Immature natural killer cell (primary cell): ENCODE measurements at regions not wholly inside any gene's neighbourhood (a gene's known extent, or its start where the extent isn't known, plus 50 kb on each side); places are given as distances from the start of the nearest gene placed in this dataset.
"Not testable (repeated sequence)": the region's sequence is repeated elsewhere in the genome, so short reads cannot be mapped to it uniquely, and the experiment has no call there.

Experiments
- DNase-seq, 3 donors: peaks; one replicate each; pipeline ENCODE4 v3.0.0; 2022; ENCODE audit warnings: mixed read lengths in 1 of 3
- H3K27ac Mint-ChIP-seq, 6 donors: one replicate each; pipeline ENCODE4 v1.8.0; 2020; ENCODE audit warnings: mixed read lengths in 6 of 6, mild to moderate bottlenecking in 5 of 6, inconsistent platforms in 4 of 6, moderate library complexity in 3 of 6
- H3K27me3 Mint-ChIP-seq, 3 donors: one replicate each; pipeline ENCODE4 v1.8.0; 2020 to 2021; ENCODE audit warnings: low read depth in 3 of 3, mild to moderate bottlenecking in 3 of 3, mixed read lengths in 3 of 3, moderate library complexity in 3 of 3, inconsistent platforms in 1 of 3
- H3K36me3 Mint-ChIP-seq, 3 donors: one replicate each; pipeline ENCODE4 v1.8.0; 2020; ENCODE audit warnings: mixed read lengths in 3 of 3, inconsistent platforms in 2 of 3, mild to moderate bottlenecking in 2 of 3
- H3K4me1 Mint-ChIP-seq, 2 donors: one replicate each; pipeline ENCODE4 v1.8.0; 2020; ENCODE audit warnings: inconsistent platforms in 2 of 2, mild to moderate bottlenecking in 2 of 2, mixed read lengths in 2 of 2, moderate library complexity in 1 of 2
- H3K4me3 Mint-ChIP-seq, 5 donors: one replicate each; pipeline ENCODE4 v1.8.0; 2020; ENCODE audit warnings: mild to moderate bottlenecking in 5 of 5, mixed read lengths in 5 of 5, inconsistent platforms in 3 of 5, moderate library complexity in 3 of 5
- H3K9me3 Mint-ChIP-seq, 6 donors: one replicate each; pipeline ENCODE4 v1.8.0; 2020; ENCODE audit warnings: mild to moderate bottlenecking in 6 of 6, mixed read lengths in 6 of 6, inconsistent platforms in 4 of 6, moderate library complexity in 3 of 6

GRCh38 chr5:98541641-98542040 is 231.8 kb upstream of the RGMB start:
- H3K9me3 Mint-ChIP-seq = peaks cover 13 to 45% (median 15%) of the 10 kb centered on the region in 6 donors
- DNase-seq = no peak
- no peaks in the 10 kb centered on the region for H3K36me3 Mint-ChIP-seq
- no peaks in the 10 kb centered on the region for H3K4me1 Mint-ChIP-seq
- no peak overlapping the region for H3K4me3 Mint-ChIP-seq
- H3K27ac Mint-ChIP-seq = no peak overlapping the region
- no peaks in the 10 kb centered on the region for H3K27me3 Mint-ChIP-seq

DNA sequence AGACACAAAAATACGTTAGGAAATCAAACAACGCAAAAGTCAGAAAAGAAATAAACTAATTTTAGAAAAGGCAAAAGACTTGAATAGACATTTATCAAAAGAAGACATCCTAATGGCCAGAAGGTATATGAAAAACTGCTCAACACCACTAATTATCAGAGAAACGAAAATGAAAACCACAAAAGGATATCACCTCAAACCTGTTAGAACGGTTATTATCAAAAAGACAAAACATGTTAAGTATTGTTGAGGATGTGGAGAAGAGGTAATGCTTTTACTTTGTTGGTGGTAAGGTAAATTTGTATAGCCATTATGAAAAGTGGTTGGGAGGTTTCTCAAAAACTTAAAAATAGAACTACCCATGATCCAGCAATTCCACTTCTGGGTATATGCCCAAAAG is 230.0 kb upstream of the RGMB start:
- H3K9me3 Mint-ChIP-seq = peaks cover 11 to 36% (median 15%) of the 10 kb centered on the region in 6 donors
- H3K27ac Mint-ChIP-seq = no peak overlapping the region
- H3K27me3 Mint-ChIP-seq = no peaks in the 10 kb centered on the region
- no peaks in the 10 kb centered on the region for H3K36me3 Mint-ChIP-seq
- H3K4me3 Mint-ChIP-seq = no peak overlapping the region
- no peaks in the 10 kb centered on the region for H3K4me1 Mint-ChIP-seq
- DNase-seq = no peak

DNA sequence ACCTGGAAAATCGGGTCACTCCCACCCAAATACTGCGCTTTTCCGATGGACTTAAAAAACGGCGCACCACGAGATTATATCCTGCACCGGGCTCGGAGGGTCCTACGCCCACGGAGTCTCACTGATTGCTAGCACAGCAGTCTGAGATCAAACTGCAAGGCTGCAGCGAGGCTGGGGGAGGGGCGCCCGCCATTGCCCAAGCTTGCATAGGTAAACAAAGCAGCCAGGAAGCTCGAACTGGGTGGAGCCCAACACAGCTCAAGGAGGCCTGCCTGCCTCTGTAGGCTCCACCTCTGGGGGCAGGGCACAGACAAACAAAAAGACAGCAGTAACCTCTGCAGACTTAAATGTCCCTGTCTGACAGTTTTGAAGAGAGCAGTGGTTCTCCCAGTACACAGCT is 226.5 kb upstream of the RGMB start:
- not testable (repeated sequence) for H3K4me3 Mint-ChIP-seq, H3K27me3 Mint-ChIP-seq, DNase-seq, H3K36me3 Mint-ChIP-seq, H3K27ac Mint-ChIP-seq, H3K4me1 Mint-ChIP-seq
- peaks cover 0 to 11% (median 7%) of the 10 kb centered on the region in 6 donors for H3K9me3 Mint-ChIP-seq

GRCh38 chr5:98556712-98557111 is 216.8 kb upstream of the RGMB start:
- Mint-ChIP-seq H3K36me3 (no peaks in the 10 kb centered on the region), H3K27me3 (no peaks in the 10 kb centered on the region), H3K27ac (no peak overlapping the region), H3K9me3 (peaks cover 0 to 8% (median 4%) of the 10 kb centered on the region in 6 donors), H3K4me1 (no peaks in the 10 kb centered on the region), H3K4me3 (no peak overlapping the region)
- no peak for DNase-seq

- H3K27me3 Mint-ChIP-seq = no peaks in the 10 kb centered on the region
- H3K9me3 Mint-ChIP-seq = peaks cover 0 to 8% (median 7%) of the 10 kb centered on the region in 6 donors
- DNase-seq = no peak
- no peaks in the 10 kb centered on the region for H3K4me1 Mint-ChIP-seq
- H3K36me3 Mint-ChIP-seq = no peaks in the 10 kb centered on the region
- no peak overlapping the region for H3K4me3 Mint-ChIP-seq
- H3K27ac Mint-ChIP-seq = no peak overlapping the region
Measured at GRCh38 chr5:98557916-98558315, 215.5 kb upstream of the RGMB start.

GRCh38 chr5:98563885-98564653 is 209.4 kb upstream of the RGMB start:
- Mint-ChIP-seq H3K4me3 (no peak overlapping the region), H3K27me3 (peaks cover 0 to 4% (median 0%) of the 10 kb centered on the region in 3 donors), H3K27ac (no peak overlapping the region), H3K4me1 (no peaks in the 10 kb centered on the region), H3K9me3 (peaks cover 0 to 18% (median 5%) of the 10 kb centered on the region in 6 donors), H3K36me3 (no peaks in the 10 kb centered on the region)
- no peak for DNase-seq

DNA sequence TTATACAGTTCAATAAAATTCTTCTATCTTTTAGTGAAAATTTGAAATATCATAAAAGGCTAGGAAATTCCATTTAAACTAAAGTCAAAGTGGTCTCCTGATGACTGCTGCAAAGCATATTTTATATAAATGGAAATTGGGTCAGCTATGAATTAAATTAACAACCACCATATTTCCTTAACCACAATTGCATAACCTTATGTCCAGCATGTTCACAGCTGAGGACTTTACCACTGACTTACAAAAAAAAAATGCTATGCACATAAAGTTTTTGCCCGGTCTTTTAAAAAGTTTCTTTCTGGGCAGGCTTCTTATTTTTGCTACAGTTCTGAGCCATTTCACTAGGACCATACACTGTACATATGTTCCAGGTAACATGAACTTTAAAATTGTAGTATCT is 208.6 kb upstream of the RGMB start:
- Mint-ChIP-seq H3K4me1 (no peaks in the 10 kb centered on the region), H3K27me3 (peaks cover 0 to 4% (median 0%) of the 10 kb centered on the region in 3 donors), H3K36me3 (no peaks in the 10 kb centered on the region), H3K27ac (no peak overlapping the region), H3K9me3 (peaks cover 0 to 18% (median 5%) of the 10 kb centered on the region in 6 donors), H3K4me3 (no peak overlapping the region)
- DNase-seq = no peak

DNA sequence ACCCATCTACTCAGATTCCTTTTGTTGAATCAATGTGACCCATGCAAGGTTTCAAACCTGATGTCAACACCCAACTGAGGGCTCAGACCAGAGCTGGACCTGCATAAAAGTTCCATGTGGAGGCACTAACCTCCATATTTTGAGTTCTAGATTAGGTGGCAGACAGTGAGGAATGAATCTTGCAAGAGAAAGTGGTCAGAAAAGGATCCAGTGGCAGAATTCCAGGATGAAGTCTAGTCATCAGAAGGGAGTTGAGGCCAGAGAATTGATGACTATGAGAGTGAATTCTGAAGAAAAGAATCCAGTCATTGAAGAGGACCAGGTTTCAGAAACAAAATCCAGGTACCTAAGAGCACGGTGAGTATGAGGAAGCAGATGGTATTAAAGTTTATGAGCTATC is 205.1 kb upstream of the RGMB start:
- Mint-ChIP-seq H3K9me3 (peaks cover 0 to 15% (median 2%) of the 10 kb centered on the region in 6 donors), H3K4me3 (no peak overlapping the region), H3K4me1 (no peaks in the 10 kb centered on the region), H3K36me3 (no peaks in the 10 kb centered on the region), H3K27me3 (peaks cover 0 to 4% (median 0%) of the 10 kb centered on the region in 3 donors), H3K27ac (no peak overlapping the region)
- no peak for DNase-seq

DNA sequence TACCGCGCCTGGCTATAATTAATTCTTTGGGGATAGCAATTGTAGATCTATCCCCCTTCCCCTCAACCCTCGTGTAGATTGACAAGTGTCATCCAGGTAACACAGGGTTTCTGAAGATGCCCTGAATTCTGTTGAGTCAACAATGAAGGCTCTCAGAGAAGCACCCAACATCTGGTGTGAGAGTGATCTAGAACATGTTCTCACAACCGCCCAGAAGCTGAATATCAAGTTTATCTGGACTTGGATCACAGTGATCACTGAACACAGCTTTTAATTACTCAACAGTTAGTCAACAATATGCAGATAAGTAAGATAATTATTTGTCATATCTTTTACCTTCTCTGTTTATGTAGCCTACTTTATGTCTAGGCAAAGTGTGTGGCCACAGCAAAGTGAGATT is 204.2 kb upstream of the RGMB start:
- no peak for DNase-seq
- peaks cover 0 to 4% (median 0%) of the 10 kb centered on the region in 3 donors for H3K27me3 Mint-ChIP-seq
- H3K36me3 Mint-ChIP-seq = no peaks in the 10 kb centered on the region
- no peak overlapping the region for H3K4me3 Mint-ChIP-seq
- peaks cover 0 to 15% (median 2%) of the 10 kb centered on the region in 6 donors for H3K9me3 Mint-ChIP-seq
- H3K27ac Mint-ChIP-seq = no peak overlapping the region
- no peaks in the 10 kb centered on the region for H3K4me1 Mint-ChIP-seq

- no peaks in the 10 kb centered on the region for H3K4me1 Mint-ChIP-seq
Measured at GRCh38 chr5:98570010-98570409, 203.5 kb upstream of the RGMB start.

DNA sequence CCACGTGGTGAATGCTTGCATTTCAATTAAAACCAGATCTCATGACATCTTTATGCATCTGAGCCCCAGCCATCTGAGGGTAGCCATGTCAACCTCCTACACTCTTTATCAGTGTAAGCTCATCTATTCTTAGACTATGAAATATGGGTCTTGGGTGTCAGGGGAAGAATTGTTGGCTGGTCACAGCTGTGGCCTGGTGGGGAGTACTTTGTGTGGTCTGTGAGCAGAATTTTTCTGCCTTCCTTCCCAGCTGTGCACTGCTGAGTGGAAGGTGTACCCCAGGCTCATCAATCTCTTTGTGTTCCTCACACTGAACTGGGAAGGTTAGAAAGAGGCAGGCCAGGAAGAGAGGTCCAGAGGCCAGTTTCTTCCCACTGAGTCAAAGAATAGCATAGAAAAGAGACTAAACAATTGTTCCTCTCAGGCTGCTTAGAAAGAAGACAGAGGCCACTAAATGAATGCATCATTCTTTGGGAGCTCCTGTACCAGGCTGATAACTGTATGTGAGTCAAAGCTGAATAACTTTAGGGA is 202.7 kb upstream of the RGMB start:
- Mint-ChIP-seq H3K4me1 (no peaks in the 10 kb centered on the region), H3K27me3 (peaks cover 0 to 4% (median 0%) of the 10 kb centered on the region in 3 donors), H3K9me3 (peaks cover 0 to 15% (median 3%) of the 10 kb centered on the region in 6 donors), H3K27ac (no peak overlapping the region), H3K4me3 (no peak overlapping the region), H3K36me3 (no peaks in the 10 kb centered on the region)
- DNase-seq = no peak

More at GRCh38 chr5:98570010-98570409, 203.5 kb upstream of the RGMB start:
- H3K27ac Mint-ChIP-seq = no peak overlapping the region
- no peaks in the 10 kb centered on the region for H3K36me3 Mint-ChIP-seq
- peaks cover 0 to 4% (median 0%) of the 10 kb centered on the region in 3 donors for H3K27me3 Mint-ChIP-seq
- no peak overlapping the region for H3K4me3 Mint-ChIP-seq
- DNase-seq = no peak
- peaks cover 0 to 15% (median 2%) of the 10 kb centered on the region in 6 donors for H3K9me3 Mint-ChIP-seq

- H3K27me3 Mint-ChIP-seq = no peaks in the 10 kb centered on the region
- no peak for DNase-seq
- H3K36me3 Mint-ChIP-seq = no peaks in the 10 kb centered on the region
- no peak overlapping the region for H3K27ac Mint-ChIP-seq
- H3K4me3 Mint-ChIP-seq = no peak overlapping the region
- H3K9me3 Mint-ChIP-seq = peaks cover 0 to 4% (median 1%) of the 10 kb centered on the region in 6 donors
- H3K4me1 Mint-ChIP-seq = no peaks in the 10 kb centered on the region
Measured at GRCh38 chr5:98573834-98574320, 199.6 kb upstream of the RGMB start.

GRCh38 chr5:98576275-98576674 is 197.2 kb upstream of the RGMB start:
- H3K9me3 Mint-ChIP-seq = peaks cover 0 to 3% (median under 1%) of the 10 kb centered on the region in 6 donors
- no peaks in the 10 kb centered on the region for H3K4me1 Mint-ChIP-seq
- no peak overlapping the region for H3K27ac Mint-ChIP-seq
- DNase-seq = no peak
- H3K27me3 Mint-ChIP-seq = no peaks in the 10 kb centered on the region
- no peak overlapping the region for H3K4me3 Mint-ChIP-seq
- no peaks in the 10 kb centered on the region for H3K36me3 Mint-ChIP-seq

- no peaks in the 10 kb centered on the region for H3K27me3 Mint-ChIP-seq
- no peaks in the 10 kb centered on the region for H3K36me3 Mint-ChIP-seq
- H3K4me1 Mint-ChIP-seq = no peaks in the 10 kb centered on the region
- no peak for DNase-seq
- H3K9me3 Mint-ChIP-seq = peaks cover 0 to 3% (median 0%) of the 10 kb centered on the region in 6 donors
- no peak overlapping the region for H3K4me3 Mint-ChIP-seq
- no peak overlapping the region for H3K27ac Mint-ChIP-seq
Measured at GRCh38 chr5:98578438-98578837, 195.0 kb upstream of the RGMB start.
